Suppressor macrophage treated with lipopolysaccharide for 1 hour (primary cell): ENCODE measurements at regions not wholly inside any gene's neighbourhood (a gene's known extent, or its start where the extent isn't known, plus 50 kb on each side); places are given as distances from the start of the nearest gene placed in this dataset.
"Not testable (repeated sequence)": the region's sequence is repeated elsewhere in the genome, so short reads cannot be mapped to it uniquely, and the experiment has no call there.

Source experiments
- DNase-seq, 3 donors: peaks; one replicate each; pipeline ENCODE4 v3.0.0-alpha.2; 2020 to 2022

DNA sequence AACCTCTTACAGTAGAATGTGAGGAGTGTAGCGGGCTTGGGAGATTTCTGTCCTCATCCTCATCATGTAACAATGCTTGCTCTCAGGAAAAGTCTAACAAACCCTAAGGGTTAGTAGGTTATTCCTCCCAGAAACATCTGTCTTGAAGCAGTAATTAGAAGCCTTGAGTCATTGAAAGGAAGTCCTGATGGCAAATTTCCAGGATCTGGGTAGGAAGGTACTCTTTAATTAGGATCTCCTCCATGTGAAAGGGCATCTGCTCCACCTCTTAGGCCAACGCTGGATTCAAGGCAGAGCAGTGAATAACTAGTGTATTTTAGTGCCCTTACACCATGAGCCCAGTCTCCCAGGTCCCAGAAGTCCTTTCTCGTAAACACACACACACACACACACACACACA lies 106.6 kb upstream of the BARHL2 start:
- no peak for DNase-seq

DNA sequence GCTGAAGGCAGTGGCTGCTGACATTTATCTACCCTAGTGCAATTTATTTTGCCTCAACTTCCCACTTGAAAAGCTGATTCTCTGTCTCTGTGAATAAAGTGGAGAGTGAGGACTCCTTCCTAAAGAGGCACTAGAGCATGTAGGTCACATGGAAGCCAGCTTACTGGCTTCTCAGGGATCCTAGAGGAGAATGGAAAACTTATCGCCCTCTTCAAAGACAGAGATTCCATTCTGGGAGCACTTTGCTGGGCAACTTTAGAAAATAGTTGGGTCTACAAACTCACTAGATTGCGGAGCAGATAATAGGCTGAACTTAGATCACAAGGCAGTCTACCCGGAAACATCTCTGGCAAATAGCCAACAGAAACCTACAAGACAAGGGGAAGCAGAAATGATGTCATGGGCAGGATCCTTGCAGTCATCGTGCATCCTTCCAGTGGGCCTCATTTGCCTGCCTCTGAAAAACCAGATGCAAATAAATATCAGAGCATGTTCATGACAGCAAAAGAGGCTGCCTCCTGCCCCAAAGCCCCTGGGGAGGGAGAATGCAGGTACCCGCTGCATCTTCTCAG lies 104.8 kb upstream of the BARHL2 start:
- DNase-seq = no peak

GRCh38 chr1:90821152-90821787 lies 104.2 kb upstream of the BARHL2 start:
- no peak for DNase-seq

GRCh38 chr1:90820745-90821144 lies 103.6 kb upstream of the BARHL2 start:
- no peak for DNase-seq

DNA sequence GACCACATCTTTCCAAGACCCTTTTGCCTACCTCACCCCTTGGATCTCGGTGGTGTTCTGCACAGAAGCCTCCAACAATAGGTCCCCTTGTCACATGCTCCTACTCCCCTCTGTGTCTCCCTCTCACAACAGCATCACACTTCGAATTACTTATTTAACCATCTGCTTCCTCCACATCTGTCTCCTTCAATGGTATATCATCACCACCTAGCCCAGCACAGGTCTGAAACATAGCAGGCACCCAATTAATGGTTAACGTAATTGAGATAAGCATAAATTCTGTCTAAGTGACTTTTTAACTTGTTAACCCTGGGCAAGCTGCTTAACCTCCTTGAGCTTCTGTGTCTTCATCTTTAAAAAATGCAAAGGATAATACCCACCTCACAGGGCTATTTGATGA lies 100.3 kb upstream of the BARHL2 start:
- DNase-seq = no peak

- not testable (repeated sequence) for DNase-seq
Observed at GRCh38 chr1:90812237-90812636, 95.1 kb upstream of the BARHL2 start.

DNA sequence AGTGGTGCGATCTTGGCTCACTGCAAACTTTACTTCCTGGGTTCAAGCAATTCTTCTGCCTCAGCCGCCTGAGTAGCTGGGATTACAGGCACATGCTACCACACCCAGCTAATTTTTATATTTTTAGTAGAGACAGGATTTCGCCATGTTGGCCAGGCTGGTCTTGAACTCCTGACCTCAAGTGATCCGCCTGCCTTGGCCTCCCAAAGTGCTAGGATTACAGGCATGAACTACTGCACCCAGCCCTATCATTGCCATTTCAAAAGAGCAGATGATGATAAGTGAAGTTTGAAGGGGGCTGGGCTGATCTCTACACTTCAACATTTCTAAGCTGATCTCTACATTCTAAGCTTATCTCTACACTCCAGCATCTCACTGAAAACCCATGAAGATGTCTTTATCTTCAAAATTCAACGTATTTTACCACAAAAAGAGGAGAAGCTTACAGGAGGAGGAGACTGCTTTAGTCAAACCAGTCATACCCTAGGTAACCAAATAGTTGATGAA lies 94.4 kb upstream of the BARHL2 start:
- DNase-seq = not testable (repeated sequence)

- DNase-seq = no peak
Observed at GRCh38 chr1:90810681-90811080, 93.6 kb upstream of the BARHL2 start.

- no peak for DNase-seq
Observed at GRCh38 chr1:90809996-90810395, 92.9 kb upstream of the BARHL2 start.

- no peak for DNase-seq
Observed at GRCh38 chr1:90809093-90809492, 92.0 kb upstream of the BARHL2 start.

DNA sequence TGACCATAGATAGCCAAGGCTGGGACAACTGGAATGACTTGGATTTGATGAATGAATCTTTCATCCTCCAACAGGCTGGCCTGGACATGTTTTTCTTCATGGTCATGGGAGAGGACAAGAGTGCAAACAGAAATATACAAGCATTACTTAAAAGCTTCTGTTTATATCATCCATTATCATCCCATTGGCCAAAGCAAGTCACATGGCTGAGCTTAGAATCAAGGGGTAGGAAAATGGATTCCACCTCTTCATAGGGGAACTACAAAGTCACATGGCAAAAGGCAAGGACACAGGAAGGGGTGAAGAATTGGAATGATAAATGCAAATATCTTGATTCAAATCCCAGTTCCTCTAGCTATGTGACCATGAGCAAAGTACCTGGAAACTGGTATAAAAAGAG lies 90.2 kb upstream of the BARHL2 start:
- no peak for DNase-seq

- DNase-seq = no peak
Observed at GRCh38 chr1:90802622-90803021, 85.5 kb upstream of the BARHL2 start.

- DNase-seq = no peak
Observed at GRCh38 chr1:90800012-90800717, 83.1 kb upstream of the BARHL2 start.

GRCh38 chr1:90799326-90799725 lies 82.2 kb upstream of the BARHL2 start:
- DNase-seq = no peak

DNA sequence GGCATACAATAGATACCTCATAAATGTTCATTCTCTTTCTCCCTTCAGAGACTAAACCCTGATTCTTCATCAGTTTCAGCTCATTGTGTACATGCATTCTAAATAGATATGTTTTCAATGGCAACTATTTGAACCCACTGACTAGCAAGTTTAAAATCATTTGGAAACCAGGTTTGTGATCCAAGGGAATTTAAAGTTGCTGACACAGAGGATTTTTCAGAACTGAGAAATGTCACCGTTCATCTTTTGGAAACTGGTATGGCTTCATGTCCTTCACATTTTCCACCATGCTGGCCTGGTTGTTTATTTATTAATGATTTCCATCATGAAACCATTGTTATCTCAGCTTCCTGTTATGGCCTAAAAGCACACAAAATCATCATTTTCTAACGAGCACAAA lies 81.8 kb upstream of the BARHL2 start:
- DNase-seq = no peak

- no peak for DNase-seq
Observed at GRCh38 chr1:90798344-90798743, 81.2 kb upstream of the BARHL2 start.

DNA sequence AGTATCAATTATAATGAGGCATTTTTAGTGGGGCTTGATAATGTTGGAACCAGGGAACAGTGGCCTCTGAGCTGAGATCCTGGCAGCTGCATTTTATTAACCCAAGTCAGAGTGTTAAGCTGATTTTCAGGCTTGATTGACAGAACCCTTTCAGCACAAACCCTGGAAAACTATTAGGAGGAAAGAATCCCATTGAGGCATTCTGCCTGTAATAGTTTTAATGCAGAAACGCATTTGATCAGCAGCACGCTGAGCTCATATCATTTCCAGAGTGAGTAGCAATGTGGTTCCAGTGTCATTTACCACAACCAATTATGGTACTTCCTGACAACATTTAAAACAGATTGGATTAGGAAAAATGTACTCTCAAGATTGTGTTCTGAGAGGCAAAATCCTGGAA lies 78.3 kb upstream of the BARHL2 start:
- no peak for DNase-seq

DNA sequence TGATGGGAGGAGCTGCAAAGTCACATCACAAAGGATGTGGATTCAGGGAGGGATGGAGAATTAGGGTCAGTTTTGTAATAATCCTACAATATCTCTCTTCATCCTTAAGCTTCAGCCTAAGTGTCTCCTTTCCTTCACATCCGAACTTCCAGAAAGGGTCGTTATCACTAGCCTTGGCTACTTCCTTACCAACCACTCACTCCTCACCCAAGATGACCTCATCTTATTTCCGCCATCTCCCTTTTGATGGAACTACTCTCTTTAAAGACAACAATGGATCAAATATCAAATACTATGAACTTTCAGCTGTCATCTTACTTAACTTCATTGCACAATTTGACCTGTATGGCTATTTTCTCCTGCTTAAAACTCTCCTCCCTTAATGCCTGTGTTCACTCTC lies 69.6 kb upstream of the BARHL2 start:
- no peak for DNase-seq

- no peak for DNase-seq
Observed at GRCh38 chr1:90784186-90784847, 67.2 kb upstream of the BARHL2 start.

DNA sequence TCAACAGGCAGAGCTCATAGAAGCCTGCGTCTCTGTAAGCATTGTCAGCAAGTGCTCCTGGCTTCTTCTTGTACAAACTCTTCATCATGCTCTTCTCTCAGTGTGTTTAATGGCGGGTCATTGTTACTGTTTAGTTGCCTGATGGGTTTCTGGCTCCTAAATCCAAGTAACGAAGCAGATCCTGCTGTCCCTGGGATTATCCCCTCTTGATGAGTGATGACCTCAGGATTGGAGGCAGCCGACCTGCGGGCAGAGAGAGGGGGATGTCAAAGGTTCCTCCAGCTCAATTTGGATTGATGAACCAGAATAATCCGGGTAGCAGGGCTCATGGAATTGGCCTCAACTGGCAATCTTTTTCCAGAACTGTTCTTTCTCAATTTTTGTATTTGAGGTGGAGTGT lies 66.1 kb upstream of the BARHL2 start:
- no peak for DNase-seq

DNA sequence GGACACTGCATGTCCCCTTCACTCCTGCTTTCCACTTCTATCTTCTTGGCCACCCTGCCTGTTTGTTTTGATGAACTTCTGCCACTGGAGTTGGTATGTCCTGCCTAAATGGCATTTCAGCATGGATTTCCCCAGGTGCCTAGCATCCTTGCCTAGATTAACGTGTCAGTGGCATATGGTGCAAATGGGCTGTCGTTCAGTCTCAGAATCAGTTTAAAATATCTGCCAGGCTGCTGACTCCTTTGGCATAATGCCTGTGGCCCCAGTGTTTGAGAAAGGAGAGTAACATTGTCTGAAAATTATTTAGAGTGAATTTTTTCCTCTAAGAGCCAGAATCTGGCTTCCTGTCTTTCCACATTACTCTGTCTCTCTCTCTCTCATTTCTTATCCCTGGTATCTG lies 64.9 kb upstream of the BARHL2 start:
- DNase-seq = no peak

- DNase-seq = no peak
Observed at GRCh38 chr1:90781534-90781933, 64.4 kb upstream of the BARHL2 start.

GRCh38 chr1:90780981-90781380 lies 63.9 kb upstream of the BARHL2 start:
- no peak for DNase-seq

- no peak for DNase-seq
Observed at GRCh38 chr1:90779573-90779972, 62.5 kb upstream of the BARHL2 start.
